ENCODE measurements at regions not wholly inside any gene's neighbourhood (a gene's known extent, or its start where the extent isn't known, plus 50 kb on each side); places are given as distances from the start of the nearest gene placed in this dataset.

- H3K36me3 ChIP-seq = no peaks in the 10 kb centered on the region
- no peak for DNase-seq
- intact Hi-C loops (cut with DNase I) = no loop called here
- 90 to 94% (median 92%) methylated on average over 17 to 23 of the region's 23 CpGs for whole genome bisulfite sequencing, 4 donors
- H3K27me3 ChIP-seq = no peaks in the 10 kb centered on the region
- H3K4me1 ChIP-seq = no peaks in the 10 kb centered on the region
- no peak for ATAC-seq
- no peaks in the 10 kb centered on the region for H3K9me3 ChIP-seq
- no peak for TF ChIP-seq POLR2A (IDR thresholded peaks at IDR 0.05)
- TF ChIP-seq CTCF (IDR thresholded peaks at IDR 0.05) = no peak
- no peak overlapping the region for H3K4me3 ChIP-seq
- no peak overlapping the region for H3K27ac ChIP-seq
Measured at GRCh38 chr5:39665328-39665727, 240.5 kb upstream of the DAB2 start.

GRCh38 chr5:39662945-39663344 lies 238.2 kb upstream of the DAB2 start:
- H3K27ac ChIP-seq = no peak overlapping the region
- WGBS, 4 donors = 71 to 76% (median 73%) methylated on average over 3 of the region's 3 CpGs
- no peak overlapping the region for H3K4me3 ChIP-seq
- TF ChIP-seq CTCF (IDR thresholded peaks at IDR 0.05) (no peak), POLR2A (IDR thresholded peaks at IDR 0.05) (no peak)
- H3K27me3 ChIP-seq = no peaks in the 10 kb centered on the region
- no peaks in the 10 kb centered on the region for H3K9me3 ChIP-seq
- DNase-seq = no peak
- no peaks in the 10 kb centered on the region for H3K36me3 ChIP-seq
- ATAC-seq = no peak
- H3K4me1 ChIP-seq = no peaks in the 10 kb centered on the region
- intact Hi-C loops (cut with DNase I) = no loop called here

GRCh38 chr5:39661026-39661779 lies 236.4 kb upstream of the DAB2 start:
- Histone ChIP-seq H3K9me3 (no peaks in the 10 kb centered on the region), H3K36me3 (no peaks in the 10 kb centered on the region), H3K27me3 (no peaks in the 10 kb centered on the region), H3K27ac (no peak overlapping the region), H3K4me1 (no peaks in the 10 kb centered on the region), H3K4me3 (no peak overlapping the region)
- intact Hi-C loops (cut with DNase I) = no loop called here
- no peak for DNase-seq
- TF ChIP-seq CTCF (IDR thresholded peaks at IDR 0.05) (no peak), POLR2A (IDR thresholded peaks at IDR 0.05) (no peak)
- no peak for ATAC-seq

GRCh38 chr5:39660020-39660419 lies 235.2 kb upstream of the DAB2 start:
- H3K27ac ChIP-seq = no peak overlapping the region
- H3K4me3 ChIP-seq = no peak overlapping the region
- no peaks in the 10 kb centered on the region for H3K9me3 ChIP-seq
- intact Hi-C loops (cut with DNase I) = no loop called here
- no peaks in the 10 kb centered on the region for H3K27me3 ChIP-seq
- TF ChIP-seq CTCF (IDR thresholded peaks at IDR 0.05) = no peak
- TF ChIP-seq POLR2A (IDR thresholded peaks at IDR 0.05) = no peak
- H3K4me1 ChIP-seq = no peaks in the 10 kb centered on the region
- ATAC-seq = no peak
- DNase-seq = no peak
- H3K36me3 ChIP-seq = no peaks in the 10 kb centered on the region
- 63 to 79% (median 73%) methylated on average over 1 of the region's 1 CpG for WGBS, 4 donors

Measured in heart left ventricle (tissue), 16 donors.